ENCODE measurements at regions not wholly inside any gene's neighbourhood (a gene's known extent, or its start where the extent isn't known, plus 50 kb on each side); places are given as distances from the start of the nearest gene placed in this dataset.

- ChIA-PET CTCF (no interaction called here), POLR2A (no interaction called here)
- H3K9me3 Mint-ChIP-seq, result peaks cover 0 to 4% (median 0%) of the 10 kb centered on the region in 11 donors
- Histone ChIP-seq H3K27ac (ENCODE audit: low read depth, low read length) (no peak overlapping the region), H3K36me3 (ENCODE audit: control insufficient read depth in 2 of 3, insufficient read depth in 3 of 3, low read length in 3 of 3) (no peaks in the 10 kb centered on the region), H3K27me3 (ENCODE audit: control insufficient read depth in 2 of 2, insufficient read depth in 2 of 2, low read length in 2 of 2) (no peaks in the 10 kb centered on the region), H3K4me3 (ENCODE audit: low read length) (no peak overlapping the region), H3K4me1 (ENCODE audit: control insufficient read depth in 2 of 2, insufficient read depth in 2 of 2, low read length in 2 of 2) (no peaks in the 10 kb centered on the region), H3K9me3 (ENCODE audit: control insufficient read depth in 2 of 3, low read length in 3 of 3) (no peaks in the 10 kb centered on the region)
- H3K27me3 Mint-ChIP-seq, result peaks cover 0 to 23% (median 4%) of the 10 kb centered on the region in 5 donors
- H3K4me3 Mint-ChIP-seq, result no peak overlapping the region
- ATAC-seq (no peak), DNase-seq (no peak)
- intact Hi-C loops (cut with micrococcal nuclease), result no loop called here
- no peak overlapping the region for H3K27ac Mint-ChIP-seq
- no peaks in the 10 kb centered on the region for H3K36me3 Mint-ChIP-seq
- H3K4me1 Mint-ChIP-seq, result peaks cover 0 to 3% (median 0%) of the 10 kb centered on the region in 7 donors
These were observed 65.3 kb downstream of the BTBD3 start for GRCh38 chr20:11982955-11983470.

DNA sequence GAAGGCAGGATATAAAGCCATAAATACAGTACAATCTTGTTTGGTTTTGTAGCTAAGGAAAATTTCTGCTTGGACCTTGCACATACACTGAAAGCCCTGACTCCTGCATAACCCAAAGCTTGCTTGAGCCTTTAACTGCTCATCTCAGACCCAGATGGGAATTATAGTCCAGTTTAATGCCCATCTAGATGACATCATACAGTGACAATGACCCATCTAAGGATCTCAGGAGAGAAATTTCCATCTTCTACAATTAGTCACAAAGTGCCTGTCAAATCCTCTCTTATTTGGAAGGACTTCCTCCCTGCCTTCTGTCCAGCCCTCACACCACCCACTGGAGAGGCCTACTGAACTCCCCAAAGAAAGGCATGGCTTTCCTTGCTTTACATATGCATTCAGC, 69.3 kb downstream of the BTBD3 start:
- ATAC-seq, result no peak
- Histone ChIP-seq H3K4me1 (ENCODE audit: control insufficient read depth in 2 of 2, insufficient read depth in 2 of 2, low read length in 2 of 2) (no peaks in the 10 kb centered on the region), H3K9me3 (ENCODE audit: control insufficient read depth in 2 of 3, low read length in 3 of 3) (no peaks in the 10 kb centered on the region), H3K27ac (ENCODE audit: low read depth, low read length) (no peak overlapping the region), H3K4me3 (ENCODE audit: low read length) (no peak overlapping the region), H3K36me3 (ENCODE audit: control insufficient read depth in 2 of 3, insufficient read depth in 3 of 3, low read length in 3 of 3) (no peaks in the 10 kb centered on the region), H3K27me3 (ENCODE audit: control insufficient read depth in 2 of 2, insufficient read depth in 2 of 2, low read length in 2 of 2) (no peaks in the 10 kb centered on the region)
- peaks cover 0 to 23% (median 4%) of the 10 kb centered on the region in 5 donors for H3K27me3 Mint-ChIP-seq
- H3K4me3 Mint-ChIP-seq, result no peak overlapping the region
- intact Hi-C loops (cut with micrococcal nuclease), result no loop called here
- peaks cover 0 to 3% (median 0%) of the 10 kb centered on the region in 7 donors for H3K4me1 Mint-ChIP-seq
- H3K9me3 Mint-ChIP-seq, result peaks cover 0 to 6% (median 0%) of the 10 kb centered on the region in 11 donors
- DNase-seq, result no peak
- no peaks in the 10 kb centered on the region for H3K36me3 Mint-ChIP-seq
- ChIA-PET POLR2A (no interaction called here), CTCF (no interaction called here)
- H3K27ac Mint-ChIP-seq, result no peak overlapping the region

DNA sequence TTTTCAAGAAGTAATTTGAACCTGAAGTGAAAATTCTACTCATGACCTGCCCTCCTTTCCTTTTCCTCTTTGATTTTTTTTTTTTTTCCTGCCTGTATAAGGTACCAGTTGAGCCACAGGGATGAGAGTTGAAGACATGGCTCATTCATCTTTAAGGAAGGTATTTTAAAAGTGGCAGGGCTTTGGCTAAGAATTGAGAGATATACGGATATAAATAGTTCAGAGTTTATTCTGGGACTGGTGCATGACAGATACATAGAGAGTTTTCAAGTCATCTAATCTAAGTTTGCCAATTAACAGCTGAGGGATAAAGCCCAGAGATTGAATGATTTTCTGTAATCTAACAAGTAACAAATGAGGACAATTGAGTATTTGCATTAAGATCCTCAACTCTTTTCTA, 69.8 kb downstream of the BTBD3 start:
- Mint-ChIP-seq H3K27me3 (peaks cover 0 to 23% (median 4%) of the 10 kb centered on the region in 5 donors), H3K36me3 (no peaks in the 10 kb centered on the region), H3K4me3 (no peak overlapping the region), H3K4me1 (peaks cover 0 to 3% (median 0%) of the 10 kb centered on the region in 7 donors), H3K27ac (no peak overlapping the region), H3K9me3 (peaks cover 0 to 6% (median 0%) of the 10 kb centered on the region in 11 donors)
- H3K27me3 ChIP-seq (ENCODE audit: control insufficient read depth in 2 of 2, insufficient read depth in 2 of 2, low read length in 2 of 2), result no peaks in the 10 kb centered on the region
- intact Hi-C loops (cut with micrococcal nuclease), result no loop called here
- no peaks in the 10 kb centered on the region for H3K9me3 ChIP-seq (ENCODE audit: control insufficient read depth in 2 of 3, low read length in 3 of 3)
- DNase-seq, result no peak
- H3K4me1 ChIP-seq (ENCODE audit: control insufficient read depth in 2 of 2, insufficient read depth in 2 of 2, low read length in 2 of 2), result no peaks in the 10 kb centered on the region
- POLR2A ChIA-PET, result no interaction called here
- no peaks in the 10 kb centered on the region for H3K36me3 ChIP-seq (ENCODE audit: control insufficient read depth in 2 of 3, insufficient read depth in 3 of 3, low read length in 3 of 3)
- no peak overlapping the region for H3K4me3 ChIP-seq (ENCODE audit: low read length)
- ATAC-seq, result no peak
- CTCF ChIA-PET, result no interaction called here
- no peak overlapping the region for H3K27ac ChIP-seq (ENCODE audit: low read depth, low read length)

DNA sequence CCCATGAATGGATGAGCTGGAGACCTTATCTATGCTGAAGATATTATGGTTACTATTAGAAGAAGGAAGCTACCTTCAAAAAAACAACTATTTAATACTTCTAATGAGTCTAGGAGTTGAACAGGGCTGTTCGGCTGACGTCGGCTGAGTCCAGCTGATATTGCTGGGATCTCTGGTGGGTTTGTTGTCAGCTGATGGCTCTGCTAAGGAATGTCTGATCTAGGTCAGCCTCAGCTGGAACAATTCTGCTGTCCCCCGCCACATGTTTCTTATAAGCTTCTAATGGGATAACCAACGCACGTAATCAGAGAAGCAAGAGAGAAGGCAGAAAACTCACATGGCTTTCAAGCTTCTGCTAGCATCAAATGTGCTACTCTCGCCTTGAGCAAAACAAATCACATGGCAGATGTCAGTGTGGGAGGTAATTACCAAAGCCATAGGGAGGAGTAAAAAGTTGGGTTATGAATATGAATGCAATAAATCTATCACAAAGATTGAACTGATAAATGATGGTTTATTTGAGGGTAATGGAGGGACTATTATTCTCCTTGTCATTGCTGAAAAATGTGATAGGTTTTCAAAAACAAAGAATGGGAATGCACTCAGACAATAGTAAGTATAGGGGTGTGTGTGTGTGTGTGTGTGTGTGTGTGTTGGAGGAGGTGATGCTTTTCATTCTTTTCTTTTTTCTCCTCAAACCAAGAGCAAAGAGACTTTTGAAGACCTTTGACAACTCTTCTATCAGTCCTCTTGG, 71.5 kb downstream of the BTBD3 start:
- Histone ChIP-seq H3K27ac (ENCODE audit: low read depth, low read length) (no peak overlapping the region), H3K27me3 (ENCODE audit: control insufficient read depth in 2 of 2, insufficient read depth in 2 of 2, low read length in 2 of 2) (no peaks in the 10 kb centered on the region), H3K4me1 (ENCODE audit: control insufficient read depth in 2 of 2, insufficient read depth in 2 of 2, low read length in 2 of 2) (no peaks in the 10 kb centered on the region), H3K4me3 (ENCODE audit: low read length) (no peak overlapping the region), H3K9me3 (ENCODE audit: control insufficient read depth in 2 of 3, low read length in 3 of 3) (no peaks in the 10 kb centered on the region), H3K36me3 (ENCODE audit: control insufficient read depth in 2 of 3, insufficient read depth in 3 of 3, low read length in 3 of 3) (no peaks in the 10 kb centered on the region)
- no peak for DNase-seq
- Mint-ChIP-seq H3K9me3 (peaks cover 0 to 8% (median 0%) of the 10 kb centered on the region in 11 donors), H3K4me3 (no peak overlapping the region), H3K36me3 (no peaks in the 10 kb centered on the region), H3K27ac (no peak overlapping the region), H3K4me1 (peaks cover 0 to 1% (median 0%) of the 10 kb centered on the region in 7 donors), H3K27me3 (peaks cover 0 to 19% (median 4%) of the 10 kb centered on the region in 5 donors)
- no peak for ATAC-seq
- ChIA-PET POLR2A (no interaction called here), CTCF (no interaction called here)
- intact Hi-C loops (cut with micrococcal nuclease), result no loop called here

DNA sequence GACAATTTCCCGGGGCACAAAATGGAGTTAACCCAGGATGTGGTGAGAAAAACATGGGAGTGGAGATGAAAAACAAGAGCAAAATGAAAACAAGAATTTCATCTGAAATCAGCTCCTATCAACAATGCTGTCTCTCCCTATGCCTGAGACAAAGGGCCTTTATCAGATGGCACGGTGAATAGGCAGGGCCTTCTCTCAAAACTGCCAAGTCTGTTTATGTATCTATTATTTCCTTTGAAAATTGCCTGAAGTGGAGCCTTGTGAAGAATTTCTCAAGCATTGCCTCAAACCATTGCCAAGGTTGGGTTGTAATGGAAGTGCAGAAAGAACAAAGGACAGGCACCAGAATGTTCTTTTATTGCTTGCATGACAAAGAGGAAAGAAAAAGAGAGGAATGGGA, 74.7 kb downstream of the BTBD3 start:
- H3K27me3 Mint-ChIP-seq, result peaks cover 0 to 25% (median 4%) of the 10 kb centered on the region in 5 donors
- CTCF ChIA-PET, result no interaction called here
- intact Hi-C loops (cut with micrococcal nuclease), result no loop called here
- peaks cover 0 to 5% (median 0%) of the 10 kb centered on the region in 11 donors for H3K9me3 Mint-ChIP-seq
- H3K9me3 ChIP-seq (ENCODE audit: control insufficient read depth in 2 of 3, low read length in 3 of 3), result no peaks in the 10 kb centered on the region
- POLR2A ChIA-PET, result no interaction called here
- H3K4me1 Mint-ChIP-seq, result no peaks in the 10 kb centered on the region
- no peak overlapping the region for H3K27ac ChIP-seq (ENCODE audit: low read depth, low read length)
- H3K4me1 ChIP-seq (ENCODE audit: control insufficient read depth in 2 of 2, insufficient read depth in 2 of 2, low read length in 2 of 2), result no peaks in the 10 kb centered on the region
- H3K36me3 ChIP-seq (ENCODE audit: control insufficient read depth in 2 of 3, insufficient read depth in 3 of 3, low read length in 3 of 3), result no peaks in the 10 kb centered on the region
- no peak overlapping the region for H3K27ac Mint-ChIP-seq
- DNase-seq, result no peak
- no peak overlapping the region for H3K4me3 Mint-ChIP-seq
- no peaks in the 10 kb centered on the region for H3K36me3 Mint-ChIP-seq
- no peaks in the 10 kb centered on the region for H3K27me3 ChIP-seq (ENCODE audit: control insufficient read depth in 2 of 2, insufficient read depth in 2 of 2, low read length in 2 of 2)
- no peak overlapping the region for H3K4me3 ChIP-seq (ENCODE audit: low read length)
- no peak for ATAC-seq

GRCh38 chr20:11993886-11994461, 76.3 kb downstream of the BTBD3 start:
- no peak overlapping the region for H3K4me3 ChIP-seq (ENCODE audit: low read length)
- no peaks in the 10 kb centered on the region for H3K27me3 ChIP-seq (ENCODE audit: control insufficient read depth in 2 of 2, insufficient read depth in 2 of 2, low read length in 2 of 2)
- Mint-ChIP-seq H3K27me3 (peaks cover 0 to 12% (median under 1%) of the 10 kb centered on the region in 5 donors), H3K27ac (no peak overlapping the region), H3K9me3 (peaks cover 0 to 5% (median 0%) of the 10 kb centered on the region in 11 donors), H3K4me3 (no peak overlapping the region), H3K4me1 (no peaks in the 10 kb centered on the region), H3K36me3 (no peaks in the 10 kb centered on the region)
- no peak for ATAC-seq
- no peaks in the 10 kb centered on the region for H3K4me1 ChIP-seq (ENCODE audit: control insufficient read depth in 2 of 2, insufficient read depth in 2 of 2, low read length in 2 of 2)
- H3K27ac ChIP-seq (ENCODE audit: low read depth, low read length), result no peak overlapping the region
- no peak for DNase-seq
- POLR2A ChIA-PET, result no interaction called here
- CTCF ChIA-PET, result no interaction called here
- no peaks in the 10 kb centered on the region for H3K36me3 ChIP-seq (ENCODE audit: control insufficient read depth in 2 of 3, insufficient read depth in 3 of 3, low read length in 3 of 3)
- intact Hi-C loops (cut with micrococcal nuclease), result no loop called here
- no peaks in the 10 kb centered on the region for H3K9me3 ChIP-seq (ENCODE audit: control insufficient read depth in 2 of 3, low read length in 3 of 3)

All from naive thymus-derived CD4-positive, alpha-beta T cell (primary cell).